GM18519 (cell line): ENCODE measurements at regions not wholly inside any gene's neighbourhood (a gene's known extent, or its start where the extent isn't known, plus 50 kb on each side); places are given as distances from the start of the nearest gene placed in this dataset.
"Not testable (repeated sequence)": the region's sequence is repeated elsewhere in the genome, so short reads cannot be mapped to it uniquely, and the experiment has no call there.

ENCODE experiments used
- ATAC-seq: cut with Tn5 transposase; IDR thresholded peaks from one replicate; pipeline ENCODE4 v1.9.1; 2021; ENCODE audit warnings: mild to moderate bottlenecking, moderate library complexity; ENCODE audit not compliant: unreplicated experiment, low FRiP score

GRCh38 chr9:106766616-106767015 is 96.3 kb upstream of the ZNF462 start:
- ATAC-seq, result no peak

- ATAC-seq, result no peak
Measured at GRCh38 chr9:106769331-106769730, 93.6 kb upstream of the ZNF462 start.

- no peak for ATAC-seq
Measured at GRCh38 chr9:106771608-106772007, 91.4 kb upstream of the ZNF462 start.

DNA sequence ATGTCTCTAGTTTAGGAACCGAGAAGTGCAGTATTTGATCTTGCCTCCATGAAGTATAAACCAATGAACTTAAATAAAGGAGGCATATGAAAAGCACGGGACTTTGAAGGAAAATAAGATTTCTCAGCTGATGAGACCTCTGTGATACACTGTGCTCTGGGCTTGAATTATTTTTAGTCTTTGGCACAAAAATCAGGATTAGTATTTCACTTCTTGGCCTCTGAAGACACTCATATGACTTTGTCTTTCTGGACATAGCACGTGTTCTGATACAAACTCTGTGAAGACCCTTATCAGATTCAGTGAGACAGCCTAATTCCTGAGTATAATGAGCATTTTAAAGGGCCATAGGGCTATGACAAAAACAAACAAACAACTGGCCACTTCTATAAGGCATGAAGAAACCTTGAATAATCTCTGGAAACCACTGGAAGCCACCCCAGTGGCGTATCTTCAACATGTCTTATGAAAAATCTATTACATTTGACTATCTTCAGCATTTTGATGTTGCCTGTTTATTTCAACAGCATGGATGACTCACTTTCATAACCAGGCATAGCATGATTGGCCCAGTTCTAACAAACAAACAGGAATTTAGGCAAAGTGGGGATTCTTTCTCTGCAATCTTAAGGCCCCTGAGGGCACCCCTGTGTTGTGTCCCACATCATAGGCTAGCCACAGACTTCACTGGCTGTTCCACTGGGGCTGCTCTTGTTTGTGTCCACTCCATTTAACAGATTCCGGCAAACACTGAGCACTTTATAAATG is 90.3 kb upstream of the ZNF462 start:
- ATAC-seq, result no peak

- ATAC-seq, result no peak
Measured at GRCh38 chr9:106773750-106774149, 89.2 kb upstream of the ZNF462 start.

- no peak for ATAC-seq
Measured at GRCh38 chr9:106775960-106776359, 87.0 kb upstream of the ZNF462 start.

DNA sequence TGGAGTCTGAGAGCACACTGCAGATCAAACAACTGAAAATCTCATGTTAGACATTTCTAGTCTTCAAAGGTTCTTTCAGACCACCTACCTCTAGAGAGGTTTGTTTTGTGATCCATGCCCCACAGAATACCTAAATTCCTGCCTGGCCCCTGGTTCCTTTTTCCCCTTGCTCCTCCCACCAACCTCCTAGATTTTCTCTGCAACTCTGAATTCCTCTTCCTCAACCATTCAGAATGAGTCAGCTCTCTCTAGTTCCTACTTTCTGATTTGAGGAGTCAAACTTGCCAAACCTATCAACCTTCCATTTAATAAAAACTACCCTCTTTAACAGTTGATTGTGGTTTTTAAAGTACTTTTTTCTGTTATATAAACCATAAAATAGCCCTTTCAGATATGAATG is 83.2 kb upstream of the ZNF462 start:
- no peak for ATAC-seq

DNA sequence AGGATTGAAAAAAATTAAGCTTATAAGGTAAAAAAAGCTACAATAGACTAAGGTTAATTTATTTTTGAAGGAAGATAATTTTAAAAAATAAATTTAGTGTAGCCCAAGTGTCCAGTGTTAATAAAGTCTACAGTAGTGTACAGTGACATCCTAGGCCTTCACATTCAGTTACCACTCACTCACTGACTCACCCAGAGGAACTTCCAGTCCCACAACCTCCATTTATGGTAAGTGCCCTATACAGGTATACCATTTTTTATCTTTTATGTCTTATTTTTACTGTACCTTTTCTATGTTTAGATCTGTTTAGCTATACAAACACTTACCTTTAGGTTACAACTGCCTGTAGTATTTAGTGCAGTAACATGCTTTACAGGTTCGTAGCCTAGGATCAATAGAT is 79.8 kb upstream of the ZNF462 start:
- ATAC-seq, result no peak

GRCh38 chr9:106784076-106784475 is 78.9 kb upstream of the ZNF462 start:
- ATAC-seq, result no peak

DNA sequence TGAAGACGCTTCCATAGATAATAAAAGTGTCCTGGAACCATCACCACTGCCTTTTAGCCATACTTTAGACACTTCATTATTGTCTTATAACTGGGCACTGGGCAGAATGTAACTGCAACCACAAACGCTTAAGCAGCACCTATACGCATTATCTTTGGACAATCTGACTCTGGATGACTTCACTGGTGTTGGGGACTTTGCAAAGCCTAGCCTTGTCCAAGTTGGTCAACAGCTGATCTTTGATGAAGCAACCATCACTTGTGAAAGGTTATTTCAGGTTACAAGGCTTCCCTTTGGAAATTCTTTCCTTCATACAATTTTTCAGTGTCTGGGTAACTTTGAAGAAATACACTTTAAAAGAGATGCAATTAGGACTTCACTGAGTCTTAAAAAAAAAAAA is 77.8 kb upstream of the ZNF462 start:
- ATAC-seq, result no peak

- not testable (repeated sequence) for ATAC-seq
Measured at GRCh38 chr9:106788021-106788420, 74.9 kb upstream of the ZNF462 start.

GRCh38 chr9:106795031-106795430 is 67.9 kb upstream of the ZNF462 start:
- no peak for ATAC-seq

DNA sequence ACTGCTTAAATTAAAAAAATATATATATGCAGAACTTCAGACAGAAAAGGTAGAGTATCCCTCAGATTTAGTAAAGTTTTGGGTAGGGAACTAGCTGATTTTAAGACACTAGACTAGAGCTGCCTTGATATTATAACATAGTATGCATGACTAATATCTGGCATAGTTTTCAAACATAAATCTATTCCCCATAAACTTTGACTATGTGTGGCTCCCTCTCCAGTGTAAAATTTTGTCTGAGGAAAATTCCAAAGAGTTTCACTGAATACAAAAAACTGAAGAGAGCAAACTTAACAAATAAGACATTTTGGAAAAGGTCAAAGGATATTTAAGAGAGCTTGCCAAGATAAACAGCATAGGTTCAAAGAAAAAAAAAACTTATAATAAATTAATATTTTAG is 66.2 kb upstream of the ZNF462 start:
- ATAC-seq, result no peak

GRCh38 chr9:106797299-106797698 is 65.7 kb upstream of the ZNF462 start:
- no peak for ATAC-seq

DNA sequence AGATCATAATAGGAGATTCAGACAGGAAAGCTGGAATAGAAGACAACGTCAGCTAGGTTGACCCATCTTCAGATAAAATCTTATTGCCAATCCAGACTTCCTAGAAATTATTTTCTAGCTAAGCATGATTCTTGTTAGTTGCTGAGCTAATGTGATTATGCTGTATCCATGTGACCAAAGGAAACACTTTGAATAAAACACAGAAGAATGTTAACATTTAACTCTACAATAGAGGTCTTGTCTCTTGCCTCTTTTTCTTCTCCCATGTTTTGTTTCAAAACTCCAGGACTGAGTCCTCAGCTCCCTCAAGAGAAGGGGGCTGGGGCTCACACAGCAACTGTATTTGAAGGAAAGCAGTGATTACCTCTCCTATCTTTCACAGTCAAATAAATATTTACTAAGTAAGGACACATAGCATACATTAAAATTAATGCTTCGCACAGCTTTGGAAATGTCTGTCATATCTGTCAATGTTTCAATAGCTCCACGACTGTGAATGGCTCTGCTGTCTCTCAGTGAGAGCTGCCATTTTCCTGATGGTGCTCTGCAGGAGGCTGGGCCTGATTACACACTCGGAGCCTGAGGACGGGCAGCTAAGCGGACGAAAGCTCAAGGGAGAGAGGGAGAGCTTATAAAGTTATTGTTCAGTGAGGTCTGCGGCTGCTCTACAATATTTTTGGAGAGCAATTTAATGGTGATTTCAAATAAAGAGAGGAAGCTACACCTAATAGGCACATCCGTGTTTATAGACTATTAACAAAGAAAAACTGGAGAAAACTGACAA is 64.8 kb upstream of the ZNF462 start:
- ATAC-seq, result no peak

- no peak for ATAC-seq
Measured at GRCh38 chr9:106799152-106799551, 63.8 kb upstream of the ZNF462 start.

GRCh38 chr9:106800701-106801270 is 62.2 kb upstream of the ZNF462 start:
- no peak for ATAC-seq

- no peak for ATAC-seq
Measured at GRCh38 chr9:106801816-106802215, 61.1 kb upstream of the ZNF462 start.
